Progenitor cell of endocrine pancreas (in vitro differentiated cells): ENCODE measurements at regions not wholly inside any gene's neighbourhood (a gene's known extent, or its start where the extent isn't known, plus 50 kb on each side); places are given as distances from the start of the nearest gene placed in this dataset.

ENCODE experiments used
- DNase-seq: peaks from one replicate; pipeline ENCODE4 v3.0.0; 2021; ENCODE audit warnings: low spot score; ENCODE audit not compliant: unreplicated experiment
- H3K27ac Mint-ChIP-seq: 2 replicates; pipeline ENCODE4 v1.8.0; 2021; ENCODE audit warnings: mild to moderate bottlenecking, moderate library complexity, mixed read lengths
- H3K27me3 Mint-ChIP-seq: 2 replicates; pipeline ENCODE4 v1.8.0; 2021; ENCODE audit warnings: mixed read lengths
- H3K36me3 Mint-ChIP-seq: 2 replicates; pipeline ENCODE4 v1.8.0; 2022; ENCODE audit warnings: mixed read lengths; ENCODE audit not compliant: insufficient read depth
- H3K4me1 Mint-ChIP-seq: 2 replicates; pipeline ENCODE4 v1.8.0; 2021; ENCODE audit warnings: low read depth, mixed read lengths
- H3K4me3 Mint-ChIP-seq: 2 replicates; pipeline ENCODE4 v1.8.0; 2021; ENCODE audit warnings: low read depth, mild to moderate bottlenecking, moderate library complexity, mixed read lengths
- H3K9me3 Mint-ChIP-seq: 2 replicates; pipeline ENCODE4 v1.8.0; 2021; ENCODE audit warnings: low read depth, mixed read lengths
- CTCF ChIP-seq: fragments of 200-600 bp; sonication (generic); IDR thresholded peaks from one replicate; pipeline ENCODE4 v1.5.0; 2021; ENCODE audit warnings: antibody characterized with exemption, mild to moderate bottlenecking; ENCODE audit not compliant: unreplicated experiment

GRCh38 chr10:44857363-44858016, 53.6 kb upstream of the TMEM72 start:
- peaks cover 38% of the 10 kb centered on the region for H3K27me3 Mint-ChIP-seq
- H3K36me3 Mint-ChIP-seq = no peaks in the 10 kb centered on the region
- peak; percentile 98 for TF ChIP-seq CTCF
- H3K4me3 Mint-ChIP-seq = no peak overlapping the region
- H3K27ac Mint-ChIP-seq = no peak overlapping the region
- H3K9me3 Mint-ChIP-seq = no peaks in the 10 kb centered on the region
- peak; percentile 67 for DNase-seq
- peaks cover 3% of the 10 kb centered on the region for H3K4me1 Mint-ChIP-seq

GRCh38 chr10:44858017-44858371, 53.1 kb upstream of the TMEM72 start:
- H3K27me3 Mint-ChIP-seq = peaks cover 41% of the 10 kb centered on the region

GRCh38 chr10:44858988-44859387, 52.1 kb upstream of the TMEM72 start:
- no peaks in the 10 kb centered on the region for H3K36me3 Mint-ChIP-seq
- H3K4me3 Mint-ChIP-seq = no peak overlapping the region
- H3K9me3 Mint-ChIP-seq = no peaks in the 10 kb centered on the region
- peaks cover 7% of the 10 kb centered on the region for H3K4me1 Mint-ChIP-seq
- DNase-seq = no peak
- peaks cover 46% of the 10 kb centered on the region for H3K27me3 Mint-ChIP-seq
- no peak overlapping the region for H3K27ac Mint-ChIP-seq
- no peak for TF ChIP-seq CTCF

More at GRCh38 chr10:44858017-44858371, 53.1 kb upstream of the TMEM72 start:
- H3K27ac Mint-ChIP-seq = no peak overlapping the region
- H3K4me1 Mint-ChIP-seq = peaks cover 3% of the 10 kb centered on the region
- no peak for TF ChIP-seq CTCF
- H3K4me3 Mint-ChIP-seq = no peak overlapping the region
- H3K9me3 Mint-ChIP-seq = no peaks in the 10 kb centered on the region
- DNase-seq = no peak
- H3K36me3 Mint-ChIP-seq = no peaks in the 10 kb centered on the region

- Mint-ChIP-seq H3K36me3 (no peaks in the 10 kb centered on the region), H3K27me3 (peaks cover 39% of the 10 kb centered on the region), H3K4me3 (no peak overlapping the region), H3K27ac (no peak overlapping the region), H3K4me1 (peaks cover 8% of the 10 kb centered on the region), H3K9me3 (no peaks in the 10 kb centered on the region)
- DNase-seq = no peak
- no peak for TF ChIP-seq CTCF
These were observed 51.4 kb upstream of the TMEM72 start for GRCh38 chr10:44859546-44860285.

GRCh38 chr10:44860811-44861736, 50.1 kb upstream of the TMEM72 start:
- H3K36me3 Mint-ChIP-seq = no peaks in the 10 kb centered on the region
- H3K4me1 Mint-ChIP-seq = peaks cover 10% of the 10 kb centered on the region
- H3K27me3 Mint-ChIP-seq = peaks cover 40% of the 10 kb centered on the region
- TF ChIP-seq CTCF = no peak
- H3K4me3 Mint-ChIP-seq = no peak overlapping the region
- no peak for DNase-seq
- H3K27ac Mint-ChIP-seq = no peak overlapping the region
- H3K9me3 Mint-ChIP-seq = no peaks in the 10 kb centered on the region
